ENCODE measurements at regions not wholly inside any gene's neighbourhood (a gene's known extent, or its start where the extent isn't known, plus 50 kb on each side); places are given as distances from the start of the nearest gene placed in this dataset.
"Not testable (repeated sequence)": the region's sequence is repeated elsewhere in the genome, so short reads cannot be mapped to it uniquely, and the experiment has no call there.

DNA sequence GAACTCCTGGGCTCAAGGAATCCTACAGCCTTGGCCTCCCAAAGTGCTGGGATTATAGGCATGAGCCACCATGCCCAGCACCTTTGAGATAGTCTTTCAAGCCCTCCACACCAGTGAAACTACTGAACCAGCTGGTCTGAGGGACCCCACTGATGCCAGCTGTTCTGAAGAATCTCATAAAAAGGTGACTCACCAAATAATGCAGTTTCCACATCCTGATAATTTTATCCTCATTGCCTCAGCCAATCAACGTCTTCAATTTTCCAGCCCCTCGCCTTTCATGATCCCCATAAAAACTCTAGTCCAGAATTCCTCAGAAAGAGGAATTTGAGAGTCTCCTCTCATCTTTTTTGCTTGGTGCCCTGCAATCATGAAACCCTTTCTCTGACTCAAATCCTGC is 1691.6 kb upstream of the LRRTM3 start:
- H3K27me3 ChIP-seq = no peaks in the 10 kb centered on the region
- intact Hi-C loops (cut with DNase I; ENCODE audit: low total_unique reads) = no loop called here
- no peaks in the 10 kb centered on the region for H3K36me3 ChIP-seq
- H3K9me3 ChIP-seq = no peaks in the 10 kb centered on the region
- DNase-seq = no peak
- H3K4me3 ChIP-seq = no peak overlapping the region
- H3K4me1 ChIP-seq = no peaks in the 10 kb centered on the region
- no peak overlapping the region for H3K27ac ChIP-seq
- TF ChIP-seq, protein P1, sequence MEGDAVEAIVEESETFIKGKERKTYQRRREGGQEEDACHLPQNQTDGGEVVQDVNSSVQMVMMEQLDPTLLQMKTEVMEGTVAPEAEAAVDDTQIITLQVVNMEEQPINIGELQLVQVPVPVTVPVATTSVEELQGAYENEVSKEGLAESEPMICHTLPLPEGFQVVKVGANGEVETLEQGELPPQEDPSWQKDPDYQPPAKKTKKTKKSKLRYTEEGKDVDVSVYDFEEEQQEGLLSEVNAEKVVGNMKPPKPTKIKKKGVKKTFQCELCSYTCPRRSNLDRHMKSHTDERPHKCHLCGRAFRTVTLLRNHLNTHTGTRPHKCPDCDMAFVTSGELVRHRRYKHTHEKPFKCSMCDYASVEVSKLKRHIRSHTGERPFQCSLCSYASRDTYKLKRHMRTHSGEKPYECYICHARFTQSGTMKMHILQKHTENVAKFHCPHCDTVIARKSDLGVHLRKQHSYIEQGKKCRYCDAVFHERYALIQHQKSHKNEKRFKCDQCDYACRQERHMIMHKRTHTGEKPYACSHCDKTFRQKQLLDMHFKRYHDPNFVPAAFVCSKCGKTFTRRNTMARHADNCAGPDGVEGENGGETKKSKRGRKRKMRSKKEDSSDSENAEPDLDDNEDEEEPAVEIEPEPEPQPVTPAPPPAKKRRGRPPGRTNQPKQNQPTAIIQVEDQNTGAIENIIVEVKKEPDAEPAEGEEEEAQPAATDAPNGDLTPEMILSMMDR (IDR thresholded peaks at IDR 0.05) = no peak

- DNase-seq = no peak
- Histone ChIP-seq H3K4me1 (no peaks in the 10 kb centered on the region), H3K27me3 (no peaks in the 10 kb centered on the region), H3K4me3 (no peak overlapping the region), H3K27ac (no peak overlapping the region), H3K9me3 (no peaks in the 10 kb centered on the region), H3K36me3 (no peaks in the 10 kb centered on the region)
- intact Hi-C loops (cut with DNase I; ENCODE audit: low total_unique reads) = no loop called here
- TF ChIP-seq, protein P1 (IDR thresholded peaks at IDR 0.05) = no peak
These were observed 1690.6 kb upstream of the LRRTM3 start for GRCh38 chr10:65235266-65235665.

- Histone ChIP-seq H3K4me3 (no peak overlapping the region), H3K4me1 (no peaks in the 10 kb centered on the region), H3K27me3 (no peaks in the 10 kb centered on the region), H3K9me3 (no peaks in the 10 kb centered on the region), H3K36me3 (no peaks in the 10 kb centered on the region), H3K27ac (no peak overlapping the region)
- TF ChIP-seq, protein P1 (IDR thresholded peaks at IDR 0.05) = no peak
- no peak for DNase-seq
- intact Hi-C loops (cut with DNase I; ENCODE audit: low total_unique reads) = no loop called here
These were observed 1690.0 kb upstream of the LRRTM3 start for GRCh38 chr10:65235846-65236245.

- no peak for DNase-seq
- H3K27ac ChIP-seq = no peak overlapping the region
- no peak overlapping the region for H3K4me3 ChIP-seq
- TF ChIP-seq, protein P1 (IDR thresholded peaks at IDR 0.05) = no peak
- H3K9me3 ChIP-seq = no peaks in the 10 kb centered on the region
- H3K27me3 ChIP-seq = no peaks in the 10 kb centered on the region
- no peaks in the 10 kb centered on the region for H3K4me1 ChIP-seq
- intact Hi-C loops (cut with DNase I; ENCODE audit: low total_unique reads) = no loop called here
- H3K36me3 ChIP-seq = no peaks in the 10 kb centered on the region
These were observed 1660.3 kb upstream of the LRRTM3 start for GRCh38 chr10:65265451-65265954.

DNA sequence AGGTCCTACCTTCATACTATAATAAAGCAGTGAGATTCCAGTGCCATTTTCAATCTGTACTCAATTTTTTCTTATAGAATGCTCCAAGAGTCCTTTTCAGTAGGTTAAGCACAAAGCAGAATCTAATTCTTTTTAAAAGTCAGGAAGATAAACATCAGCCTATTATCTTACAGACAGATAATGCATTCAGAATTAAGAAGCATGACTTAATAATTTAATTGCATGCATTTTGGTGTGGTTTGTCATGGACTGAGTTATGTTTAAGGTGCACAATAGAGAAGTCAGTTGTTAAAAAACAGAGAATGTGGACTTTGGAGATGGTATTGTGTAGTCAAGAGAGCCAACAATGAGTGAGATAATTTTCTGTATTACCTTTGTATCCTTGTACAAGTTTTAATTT is 1656.3 kb upstream of the LRRTM3 start:
- DNase-seq; H3K9me3 ChIP-seq; H3K27ac ChIP-seq; H3K4me1 ChIP-seq; H3K27me3 ChIP-seq; H3K36me3 ChIP-seq; intact Hi-C loops (cut with DNase I; ENCODE audit: low total_unique reads); H3K4me3 ChIP-seq: not testable (repeated sequence)

- TF ChIP-seq, protein P1 (IDR thresholded peaks at IDR 0.05) = no peak
These were observed 1654.9 kb upstream of the LRRTM3 start for GRCh38 chr10:65270969-65271368.

More at GRCh38 chr10:65270969-65271368, 1654.9 kb upstream of the LRRTM3 start:
- intact Hi-C loops (cut with DNase I; ENCODE audit: low total_unique reads) = no loop called here
- Histone ChIP-seq H3K36me3 (no peaks in the 10 kb centered on the region), H3K4me3 (no peak overlapping the region), H3K27me3 (no peaks in the 10 kb centered on the region), H3K4me1 (no peaks in the 10 kb centered on the region), H3K27ac (no peak overlapping the region), H3K9me3 (no peaks in the 10 kb centered on the region)
- DNase-seq = no peak
